SK-N-SH (cell line): ENCODE measurements at regions not wholly inside any gene's neighbourhood (a gene's known extent, or its start where the extent isn't known, plus 50 kb on each side); places are given as distances from the start of the nearest gene placed in this dataset.

Source experiments
- CTCF ChIA-PET: fragments of 300-600, 350-600 bp; formaldehyde crosslinking; extraction: SDS; loops from one replicate; lab custom pipeline; 2021; lab: Yijun Ruan, JAX
- POLR2A ChIA-PET: fragments of 350-600 bp; sonication (Branson Sonifier 250); formaldehyde crosslinking; extraction: SDS; loops from one replicate; lab custom pipeline; 2020; ENCODE audit warnings: antibody characterized with exemption, inconsistent platforms; lab: Yijun Ruan, JAX
- DNase-seq: peaks from one replicate; pipeline ENCODE4 v3.0.0; 2012
- H2AFZ ChIP-seq: fragments of 200-600 bp; sonication (generic); 2 replicates; pipeline ENCODE4 v1.8.1; 2016; ENCODE audit warnings: antibody characterized with exemption, mild to moderate bottlenecking, low read depth
- H3F3A ChIP-seq: fragments of 200-600 bp; sonication (generic); replicated peaks from 2 replicates; pipeline ENCODE3; 2016; ENCODE audit warnings: antibody characterized with exemption, mild to moderate bottlenecking; ENCODE audit not compliant: insufficient read depth
- H3K27ac ChIP-seq, 2 experiments: fragments of 200-500 bp in 1 of 2; fragments of 200-600 bp in 1 of 2; sonication (Bioruptor generic) in 1 of 2; sonication (generic), shearing (Covaris generic) in 1 of 2; 2 replicates each; pipeline versions ENCODE4 v1.5.1 to v1.6.1; 2014 to 2016; ENCODE audit warnings: low read depth in 2 of 2, inconsistent platforms in 1 of 2, low read length in 1 of 2, mild to moderate bottlenecking in 1 of 2, mixed read lengths in 1 of 2
- H3K27me3 ChIP-seq: fragments of 200-600 bp; sonication (generic), shearing (Covaris generic); 2 replicates; pipeline ENCODE4 v1.6.1; 2016; ENCODE audit warnings: mixed run types; ENCODE audit not compliant: insufficient read depth
- H3K36me3 ChIP-seq, 2 experiments: fragments of 200-500 bp in 1 of 2; fragments of 200-600 bp in 1 of 2; sonication (Bioruptor generic) in 1 of 2; sonication (generic) in 1 of 2; replicated peaks in 1 of 2; 2 replicates each; pipeline versions ENCODE3 to v1.5.1; 2014 to 2016; ENCODE audit warnings: low read length in 1 of 2, mild to moderate bottlenecking in 1 of 2; ENCODE audit not compliant: insufficient read depth in 2 of 2, control insufficient read depth in 1 of 2
- H3K4me1 ChIP-seq, 2 experiments: fragments of 200-500 bp in 1 of 2; fragments of 200-600 bp in 1 of 2; sonication (Bioruptor generic) in 1 of 2; sonication (generic), shearing (Covaris generic) in 1 of 2; 2 replicates each; pipeline versions ENCODE4 v1.5.1 to v1.6.1; 2014 to 2016; ENCODE audit warnings: low read depth in 1 of 2, low read length in 1 of 2, mixed run types in 1 of 2; ENCODE audit not compliant: insufficient read depth in 2 of 2, control insufficient read depth in 1 of 2
- H3K4me2 ChIP-seq: fragments of 200-600 bp; sonication (generic), shearing (Covaris generic); 2 replicates; pipeline ENCODE4 v1.6.1; 2017; ENCODE audit warnings: mixed run types
- H3K4me3 ChIP-seq, 2 experiments: fragments of 200-500 bp in 1 of 2; fragments of 200-600 bp in 1 of 2; sonication (Bioruptor generic) in 1 of 2; sonication (generic), shearing (Covaris generic) in 1 of 2; 2 replicates each; pipeline versions ENCODE4 v1.5.1 to v1.8.1; 2014 to 2016; ENCODE audit warnings: low read depth in 2 of 2, inconsistent platforms in 1 of 2, low read length in 1 of 2, mild to moderate bottlenecking in 1 of 2, mixed read lengths in 1 of 2, moderate library complexity in 1 of 2
- H3K79me2 ChIP-seq: fragments of 200-600 bp; sonication (generic); 2 replicates; pipeline ENCODE4 v1.8.1; 2017; ENCODE audit warnings: mild to moderate bottlenecking; ENCODE audit not compliant: insufficient read depth
- H3K9ac ChIP-seq: fragments of 200-600 bp; sonication (generic); 2 replicates; pipeline ENCODE4 v1.6.1; 2017; ENCODE audit warnings: mixed run types
- H3K9me2 ChIP-seq: fragments of 200-600 bp; sonication (generic); 2 replicates; pipeline ENCODE4 v1.6.1; 2017; ENCODE audit warnings: mixed run types
- H3K9me3 ChIP-seq: fragments of 200-600 bp; sonication (generic); 2 replicates; pipeline ENCODE4 v1.6.1; 2017; ENCODE audit warnings: mixed run types, mild to moderate bottlenecking, moderate library complexity
- H4K20me1 ChIP-seq: fragments of 200-600 bp; sonication (generic); 2 replicates; pipeline ENCODE4 v1.6.1; 2017; ENCODE audit warnings: mild to moderate bottlenecking, mixed run types; ENCODE audit not compliant: insufficient read depth
- FOXJ3 ChIP-seq: sonication (generic); formaldehyde crosslinking; IDR thresholded peaks from 2 replicates; pipeline ENCODE4 v1.5.1; 2020; ENCODE audit warnings: mild to moderate bottlenecking, missing genetic modification reagents
- NFIC ChIP-seq: IDR thresholded peaks from 2 replicates; pipeline ENCODE4 v1.4.0; 2012; ENCODE audit warnings: borderline replicate concordance
- RAD21 ChIP-seq: IDR thresholded peaks from 2 replicates; pipeline ENCODE4 v1.6.1; 2012; ENCODE audit warnings: mild to moderate bottlenecking, low read length
- SMC3 ChIP-seq: IDR thresholded peaks from 2 replicates; pipeline ENCODE4 v1.6.1; 2012; ENCODE audit warnings: low read depth, low read length, improper control_type of control experiment
- USF1 ChIP-seq: IDR thresholded peaks from 2 replicates; pipeline ENCODE4 v1.4.0; 2012; ENCODE audit warnings: low read depth, borderline replicate concordance
- USF2 ChIP-seq: fragments of 150-350 bp; IDR thresholded peaks from 2 replicates; pipeline ENCODE4 v1.6.1; 2017; ENCODE audit warnings: antibody characterized with exemption, low read length, low read depth, borderline replicate concordance
- TF ChIP-seq, protein P1 (sequence below): IDR thresholded peaks from 2 replicates; pipeline ENCODE4 v1.6.1; 2012; ENCODE audit warnings: mild to moderate bottlenecking, low read depth, low read length, moderate library complexity
- TF ChIP-seq, protein P2 (sequence below): IDR thresholded peaks from 2 replicates; pipeline ENCODE4; 2012
- TF ChIP-seq, protein P3 (sequence below): fragments of 200-600 bp; sonication (generic); IDR thresholded peaks from 2 replicates; pipeline ENCODE4 v1.6.1; 2017; ENCODE audit warnings: antibody characterized with exemption, mild to moderate bottlenecking, moderate library complexity

DNA sequence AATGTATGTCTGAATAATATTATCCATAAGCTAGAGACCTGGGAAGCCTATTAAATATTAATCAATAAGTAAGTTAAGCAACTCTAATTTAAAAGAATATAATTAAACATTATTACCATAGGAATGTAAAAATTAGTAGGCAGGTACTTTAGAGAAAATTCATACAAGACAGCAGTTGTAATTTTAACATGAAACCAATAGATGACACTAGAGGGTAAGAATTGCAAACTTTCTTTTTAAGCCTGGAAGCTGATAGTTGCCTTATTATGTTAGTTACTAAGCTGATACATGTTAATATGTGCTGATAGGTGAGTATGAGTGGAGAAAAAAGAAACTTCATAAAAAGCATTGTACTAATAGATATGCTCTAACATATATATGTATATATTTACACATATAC lies 1157.4 kb downstream of the FAM133A start:
- H3K4me3 ChIP-seq: no peak overlapping the region
- H3K4me1 ChIP-seq: no peaks in the 10 kb centered on the region
- no peaks in the 10 kb centered on the region for H4K20me1 ChIP-seq
- peak; percentile 76 for TF ChIP-seq RAD21
- TF ChIP-seq USF1: no peak
- TF ChIP-seq, protein P1, sequence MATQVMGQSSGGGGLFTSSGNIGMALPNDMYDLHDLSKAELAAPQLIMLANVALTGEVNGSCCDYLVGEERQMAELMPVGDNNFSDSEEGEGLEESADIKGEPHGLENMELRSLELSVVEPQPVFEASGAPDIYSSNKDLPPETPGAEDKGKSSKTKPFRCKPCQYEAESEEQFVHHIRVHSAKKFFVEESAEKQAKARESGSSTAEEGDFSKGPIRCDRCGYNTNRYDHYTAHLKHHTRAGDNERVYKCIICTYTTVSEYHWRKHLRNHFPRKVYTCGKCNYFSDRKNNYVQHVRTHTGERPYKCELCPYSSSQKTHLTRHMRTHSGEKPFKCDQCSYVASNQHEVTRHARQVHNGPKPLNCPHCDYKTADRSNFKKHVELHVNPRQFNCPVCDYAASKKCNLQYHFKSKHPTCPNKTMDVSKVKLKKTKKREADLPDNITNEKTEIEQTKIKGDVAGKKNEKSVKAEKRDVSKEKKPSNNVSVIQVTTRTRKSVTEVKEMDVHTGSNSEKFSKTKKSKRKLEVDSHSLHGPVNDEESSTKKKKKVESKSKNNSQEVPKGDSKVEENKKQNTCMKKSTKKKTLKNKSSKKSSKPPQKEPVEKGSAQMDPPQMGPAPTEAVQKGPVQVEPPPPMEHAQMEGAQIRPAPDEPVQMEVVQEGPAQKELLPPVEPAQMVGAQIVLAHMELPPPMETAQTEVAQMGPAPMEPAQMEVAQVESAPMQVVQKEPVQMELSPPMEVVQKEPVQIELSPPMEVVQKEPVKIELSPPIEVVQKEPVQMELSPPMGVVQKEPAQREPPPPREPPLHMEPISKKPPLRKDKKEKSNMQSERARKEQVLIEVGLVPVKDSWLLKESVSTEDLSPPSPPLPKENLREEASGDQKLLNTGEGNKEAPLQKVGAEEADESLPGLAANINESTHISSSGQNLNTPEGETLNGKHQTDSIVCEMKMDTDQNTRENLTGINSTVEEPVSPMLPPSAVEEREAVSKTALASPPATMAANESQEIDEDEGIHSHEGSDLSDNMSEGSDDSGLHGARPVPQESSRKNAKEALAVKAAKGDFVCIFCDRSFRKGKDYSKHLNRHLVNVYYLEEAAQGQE: no peak
- TF ChIP-seq FOXJ3 (CRISPR knock-in tag): no peak
- TF ChIP-seq SMC3: peak; percentile 30; the same call in 1 of the 2 replicates
- TF ChIP-seq NFIC: no peak
- no peak for TF ChIP-seq USF2
- TF ChIP-seq, protein P2, sequence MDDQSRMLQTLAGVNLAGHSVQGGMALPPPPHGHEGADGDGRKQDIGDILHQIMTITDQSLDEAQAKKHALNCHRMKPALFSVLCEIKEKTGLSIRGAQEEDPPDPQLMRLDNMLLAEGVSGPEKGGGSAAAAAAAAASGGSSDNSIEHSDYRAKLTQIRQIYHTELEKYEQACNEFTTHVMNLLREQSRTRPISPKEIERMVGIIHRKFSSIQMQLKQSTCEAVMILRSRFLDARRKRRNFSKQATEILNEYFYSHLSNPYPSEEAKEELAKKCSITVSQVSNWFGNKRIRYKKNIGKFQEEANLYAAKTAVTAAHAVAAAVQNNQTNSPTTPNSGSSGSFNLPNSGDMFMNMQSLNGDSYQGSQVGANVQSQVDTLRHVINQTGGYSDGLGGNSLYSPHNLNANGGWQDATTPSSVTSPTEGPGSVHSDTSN: no peak
- TF ChIP-seq, protein P3, sequence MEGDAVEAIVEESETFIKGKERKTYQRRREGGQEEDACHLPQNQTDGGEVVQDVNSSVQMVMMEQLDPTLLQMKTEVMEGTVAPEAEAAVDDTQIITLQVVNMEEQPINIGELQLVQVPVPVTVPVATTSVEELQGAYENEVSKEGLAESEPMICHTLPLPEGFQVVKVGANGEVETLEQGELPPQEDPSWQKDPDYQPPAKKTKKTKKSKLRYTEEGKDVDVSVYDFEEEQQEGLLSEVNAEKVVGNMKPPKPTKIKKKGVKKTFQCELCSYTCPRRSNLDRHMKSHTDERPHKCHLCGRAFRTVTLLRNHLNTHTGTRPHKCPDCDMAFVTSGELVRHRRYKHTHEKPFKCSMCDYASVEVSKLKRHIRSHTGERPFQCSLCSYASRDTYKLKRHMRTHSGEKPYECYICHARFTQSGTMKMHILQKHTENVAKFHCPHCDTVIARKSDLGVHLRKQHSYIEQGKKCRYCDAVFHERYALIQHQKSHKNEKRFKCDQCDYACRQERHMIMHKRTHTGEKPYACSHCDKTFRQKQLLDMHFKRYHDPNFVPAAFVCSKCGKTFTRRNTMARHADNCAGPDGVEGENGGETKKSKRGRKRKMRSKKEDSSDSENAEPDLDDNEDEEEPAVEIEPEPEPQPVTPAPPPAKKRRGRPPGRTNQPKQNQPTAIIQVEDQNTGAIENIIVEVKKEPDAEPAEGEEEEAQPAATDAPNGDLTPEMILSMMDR: peak; percentile 66
- POLR2A ChIA-PET: no interaction called here
- no peaks in the 10 kb centered on the region for H3K36me3 ChIP-seq
- H3K9ac ChIP-seq: no peak overlapping the region
- H3K9me2 ChIP-seq: no peaks in the 10 kb centered on the region
- no peaks in the 10 kb centered on the region for H3F3A ChIP-seq
- no peak overlapping the region for H3K27ac ChIP-seq
- no peaks in the 10 kb centered on the region for H3K9me3 ChIP-seq
- H3K4me2 ChIP-seq: no peak overlapping the region
- DNase-seq: peak; percentile 3
- CTCF ChIA-PET: interaction anchor here (0.7 to 1.9 kb wide), 11 partner anchors 10 to 245 kb away, joined by 3 to 12 read pairs (median 4); no protein-coding TSS in a partner anchor
- no peaks in the 10 kb centered on the region for H3K79me2 ChIP-seq
- H2AFZ ChIP-seq: no peak overlapping the region
- no peaks in the 10 kb centered on the region for H3K27me3 ChIP-seq
